AG04450 (cell line): ENCODE measurements at regions not wholly inside any gene's neighbourhood (a gene's known extent, or its start where the extent isn't known, plus 50 kb on each side); places are given as distances from the start of the nearest gene placed in this dataset.
"Not testable (repeated sequence)": the region's sequence is repeated elsewhere in the genome, so short reads cannot be mapped to it uniquely, and the experiment has no call there.

Source experiments
- CTCF ChIA-PET: fragments of 300-600, 350-600 bp; formaldehyde crosslinking; extraction: SDS; loops from one replicate; lab custom pipeline; 2022; ENCODE audit warnings: antibody characterized with exemption, inconsistent platforms; lab: Charles Lee
- POLR2A ChIA-PET: fragments of 350-600 bp; formaldehyde crosslinking; extraction: SDS; loops from one replicate; lab custom pipeline; 2021; ENCODE audit warnings: antibody characterized with exemption, inconsistent platforms; lab: Yijun Ruan, JAX
- DNase-seq: peaks from one replicate; pipeline ENCODE4 v3.0.0-alpha.2; 2011; ENCODE audit warnings: low read depth, low spot score
- H3K27ac ChIP-seq: one replicate; pipeline ENCODE4 v1.5.1; 2012; ENCODE audit warnings: low read depth, low read length, control low read depth
- H3K27me3 ChIP-seq: one replicate; pipeline ENCODE4 v1.6.0; 2012; ENCODE audit warnings: low read length; ENCODE audit not compliant: control insufficient read depth, insufficient read depth
- H3K4me3 ChIP-seq: 2 replicates; pipeline ENCODE4 v1.5.1; 2011; ENCODE audit warnings: mild to moderate bottlenecking, low read depth, low read length, control low read depth
- H3K9me3 ChIP-seq: 2 replicates; pipeline ENCODE4 v1.5.1; 2012; ENCODE audit warnings: low read length; ENCODE audit not compliant: control insufficient read depth, insufficient read depth
- CTCF ChIP-seq: IDR thresholded peaks from 2 replicates; pipeline ENCODE4 v1.5.1; 2011; ENCODE audit warnings: low read depth, low read length, control low read depth, inconsistent platforms

- Histone ChIP-seq H3K27ac (no peak overlapping the region), H3K4me3 (no peak overlapping the region), H3K27me3 (no peaks in the 10 kb centered on the region), H3K9me3 (peaks cover 43% of the 10 kb centered on the region)
- no peak for DNase-seq
- no peak for TF ChIP-seq CTCF
- ChIA-PET CTCF (no interaction called here), POLR2A (no interaction called here)
Measured at GRCh38 chr2:2464094-2464493, 133.0 kb upstream of the MYT1L start.

GRCh38 chr2:2456721-2457120 is 125.6 kb upstream of the MYT1L start:
- Histone ChIP-seq H3K4me3 (no peak overlapping the region), H3K9me3 (no peaks in the 10 kb centered on the region; the same call in 1 of the 2 replicates), H3K27ac (no peak overlapping the region), H3K27me3 (no peaks in the 10 kb centered on the region)
- ChIA-PET POLR2A (no interaction called here), CTCF (no interaction called here)
- TF ChIP-seq CTCF: no peak
- DNase-seq: peak; percentile 36

GRCh38 chr2:2455151-2455550 is 124.1 kb upstream of the MYT1L start:
- no peak for TF ChIP-seq CTCF
- H3K27ac ChIP-seq: no peak overlapping the region
- ChIA-PET POLR2A (interaction anchor here (0.6 kb wide), 1 partner anchor 10 kb away, joined by 4 read pairs; no protein-coding TSS in a partner anchor), CTCF (no interaction called here)
- H3K9me3 ChIP-seq: no peaks in the 10 kb centered on the region
- H3K4me3 ChIP-seq: no peak overlapping the region
- H3K27me3 ChIP-seq: no peaks in the 10 kb centered on the region
- DNase-seq: no peak

- ChIA-PET CTCF (no interaction called here), POLR2A (no interaction called here)
- no peak for TF ChIP-seq CTCF
- Histone ChIP-seq H3K4me3 (no peak overlapping the region), H3K9me3 (no peaks in the 10 kb centered on the region), H3K27ac (no peak overlapping the region), H3K27me3 (no peaks in the 10 kb centered on the region)
- DNase-seq: no peak
Measured at GRCh38 chr2:2452961-2453360, 121.9 kb upstream of the MYT1L start.

- H3K27me3 ChIP-seq, POLR2A ChIA-PET, H3K4me3 ChIP-seq, H3K9me3 ChIP-seq, CTCF ChIA-PET, H3K27ac ChIP-seq, DNase-seq: not testable (repeated sequence)
Measured at GRCh38 chr2:2451275-2451674, 120.2 kb upstream of the MYT1L start.

GRCh38 chr2:2448178-2448577 is 117.1 kb upstream of the MYT1L start:
- no peak for TF ChIP-seq CTCF
- H3K4me3 ChIP-seq: no peak overlapping the region
- ChIA-PET POLR2A (no interaction called here), CTCF (no interaction called here)
- H3K9me3 ChIP-seq: peaks cover 14% of the 10 kb centered on the region
- H3K27ac ChIP-seq: no peak overlapping the region
- H3K27me3 ChIP-seq: no peaks in the 10 kb centered on the region
- DNase-seq: no peak
